Cardiac fibroblast (primary cell): ENCODE measurements at regions not wholly inside any gene's neighbourhood (a gene's known extent, or its start where the extent isn't known, plus 50 kb on each side); places are given as distances from the start of the nearest gene placed in this dataset.

Source experiments
- DNase-seq, 2 donors: peaks; one replicate each; pipeline versions ENCODE4 v3.0.0 to v3.0.0-alpha.2; 2010; ENCODE audit warnings: low read depth in 2 of 2
- H3K4me3 ChIP-seq, 2 donors: replicated peaks in 1 of 2; 1 replicate in 1 of 2; 2 replicates in 1 of 2; pipeline ENCODE4 v1.5.1; 2011; ENCODE audit warnings: low read depth in 2 of 2, low read length in 2 of 2, mild to moderate bottlenecking in 2 of 2, moderate library complexity in 1 of 2
- CTCF ChIP-seq: IDR thresholded peaks from one replicate; pipeline ENCODE4 v1.5.1; 2011; ENCODE audit warnings: low read depth, mild to moderate bottlenecking, low read length, inconsistent platforms

GRCh38 chr17:68790492-68790891, 164.7 kb downstream of the ABCA8 start:
- TF ChIP-seq CTCF: no peak
- DNase-seq: peak; percentile 32 to 44

DNA sequence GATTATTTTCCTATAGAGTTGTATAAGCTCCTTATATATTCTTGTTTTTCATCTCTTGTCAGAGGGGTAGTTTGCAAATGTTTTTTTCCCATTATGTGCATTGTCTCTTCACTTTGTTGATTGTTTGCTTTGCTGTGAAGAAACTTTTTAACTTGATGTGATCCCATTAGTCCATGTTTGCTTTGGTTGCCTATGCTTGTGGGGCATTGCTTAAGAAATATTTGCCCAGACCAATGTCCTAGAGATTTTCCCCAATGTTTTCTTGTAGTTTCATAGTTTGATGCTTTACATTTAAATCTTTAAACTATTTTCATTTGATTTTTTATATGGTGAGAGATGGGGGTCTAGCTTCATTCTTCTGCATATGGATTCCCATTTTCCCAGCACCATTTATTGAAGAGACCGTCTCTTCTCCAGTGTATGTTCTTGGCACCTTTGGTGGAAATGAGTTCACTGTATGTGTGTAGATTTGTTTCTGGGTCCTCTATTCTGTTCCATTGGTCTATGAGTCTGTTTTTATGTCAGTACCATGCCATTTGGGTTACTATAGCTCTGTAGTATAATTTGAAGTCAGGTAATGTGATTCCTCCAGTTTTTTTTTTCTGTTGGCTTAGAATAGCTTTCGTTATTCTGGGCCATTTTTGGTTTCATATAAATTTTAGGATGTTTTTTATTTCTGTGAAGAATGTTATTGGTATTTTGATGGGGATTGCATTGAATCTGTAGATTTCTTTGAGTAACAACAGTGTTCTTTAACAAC, 165.8 kb downstream of the ABCA8 start:
- no peak for DNase-seq
- H3K4me3 ChIP-seq: no peak overlapping the region
- TF ChIP-seq CTCF: no peak

More at GRCh38 chr17:68790492-68790891, 164.7 kb downstream of the ABCA8 start:
- no peak overlapping the region for H3K4me3 ChIP-seq

DNA sequence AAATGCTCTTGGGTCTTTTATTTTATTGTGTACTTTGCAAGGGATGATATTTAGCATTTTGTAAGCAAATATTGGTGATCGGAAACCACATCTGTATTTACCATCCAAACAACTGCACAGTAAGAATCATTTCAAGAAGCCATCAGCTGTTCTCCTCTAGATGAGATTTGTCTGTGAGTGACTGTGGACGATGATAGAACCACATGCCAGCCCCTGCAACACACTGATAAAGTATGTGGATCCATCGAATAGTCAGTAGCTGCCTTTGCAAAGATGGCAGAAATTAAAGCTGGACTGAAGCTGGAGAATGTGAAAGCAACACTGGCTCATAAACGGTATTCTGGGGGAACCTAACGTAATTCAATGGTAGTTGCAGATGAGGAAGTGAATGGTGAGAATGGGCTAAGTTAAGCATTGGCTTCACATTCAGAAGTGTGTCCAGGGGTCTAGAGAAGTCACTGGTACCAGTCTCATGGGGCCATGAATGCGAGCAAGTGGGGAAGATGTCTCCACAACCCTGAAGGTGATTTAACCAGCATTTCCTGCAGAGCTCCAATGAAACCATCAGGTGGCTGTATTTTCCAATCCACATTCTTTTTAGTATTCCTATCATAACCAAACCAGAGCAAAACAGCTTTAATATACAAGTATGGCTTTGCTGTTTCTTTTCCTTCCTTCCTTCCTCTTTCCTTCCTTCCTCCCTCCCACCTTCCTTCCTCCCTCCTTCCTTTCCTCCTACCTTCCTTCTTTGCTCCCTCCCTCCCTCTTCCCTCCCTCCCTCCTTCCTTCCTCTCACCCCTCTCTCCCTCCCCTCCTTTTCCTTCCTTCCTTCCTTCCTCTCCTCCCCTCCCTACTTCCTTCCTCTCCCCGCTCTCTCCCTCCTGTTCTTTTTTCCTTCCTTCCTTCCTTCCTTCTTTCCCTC, 169.4 kb downstream of the ABCA8 start:
- no peak for TF ChIP-seq CTCF
- no peak overlapping the region for H3K4me3 ChIP-seq
- DNase-seq: no peak

DNA sequence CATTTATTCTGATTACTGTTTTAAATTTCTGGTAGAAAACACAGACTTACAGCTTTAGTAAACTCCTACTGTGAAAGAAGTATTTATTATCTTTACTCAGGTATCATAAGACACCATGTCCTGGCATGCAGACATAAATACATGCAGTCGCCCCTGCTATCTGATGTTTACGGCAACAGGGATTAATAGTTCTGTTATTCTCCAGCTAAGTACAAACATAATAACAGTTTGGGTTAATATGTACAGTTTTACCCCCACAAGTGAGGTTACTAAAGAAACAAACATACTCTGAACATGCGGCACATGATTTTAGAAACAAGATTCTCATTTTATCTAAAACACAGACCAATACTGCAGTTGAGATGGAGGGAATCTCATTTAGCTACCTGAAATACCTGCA, 170.8 kb downstream of the ABCA8 start:
- no peak overlapping the region for H3K4me3 ChIP-seq
- TF ChIP-seq CTCF: no peak
- no peak for DNase-seq

DNA sequence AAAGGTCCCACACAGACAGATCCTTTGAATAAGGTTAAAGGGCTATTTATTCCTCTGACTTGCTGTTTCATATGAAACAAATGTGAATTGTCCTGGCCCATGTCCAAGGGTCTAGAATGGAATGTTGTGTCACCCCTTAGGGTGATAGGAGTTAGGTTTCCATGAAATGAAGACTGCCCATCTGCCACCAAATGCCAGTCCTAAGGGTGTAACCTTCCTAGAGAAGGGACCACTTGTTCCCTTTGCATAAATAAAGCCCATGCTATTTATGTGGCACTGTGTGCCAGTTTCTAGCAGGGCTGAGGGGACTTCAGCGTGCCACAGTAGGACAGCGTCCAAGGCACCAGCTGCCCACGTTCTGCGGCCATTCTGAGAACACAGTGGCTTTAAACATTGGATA, 171.3 kb downstream of the ABCA8 start:
- no peak overlapping the region for H3K4me3 ChIP-seq
- no peak for DNase-seq
- no peak for TF ChIP-seq CTCF

GRCh38 chr17:68782789-68783188, 172.4 kb downstream of the ABCA8 start:
- no peak for TF ChIP-seq CTCF
- no peak overlapping the region for H3K4me3 ChIP-seq
- DNase-seq: peak; percentile 49 to 59
